H1 (cell line): ENCODE measurements at regions not wholly inside any gene's neighbourhood (a gene's known extent, or its start where the extent isn't known, plus 50 kb on each side); places are given as distances from the start of the nearest gene placed in this dataset.

Experiments
- CTCF ChIA-PET: fragments of 300-600 bp; sonication (Branson Sonifier 250); formaldehyde crosslinking; loops from one replicate; lab custom pipeline; 2021; ENCODE audit not compliant: partially characterized antibody; lab: Charles Lee
- POLR2A ChIA-PET: fragments of 300-600 bp; sonication (Branson Sonifier 250); formaldehyde crosslinking; loops from one replicate; lab custom pipeline; 2021; ENCODE audit warnings: inconsistent platforms; ENCODE audit not compliant: partially characterized antibody; lab: Charles Lee
- DNase-seq, 2 experiments: peaks; one replicate each; pipeline versions ENCODE4 v3.0.0 to v3.0.0-alpha.2; 2010 to 2022; ENCODE audit warnings: low spot score in 2 of 2, low read depth in 1 of 2, mixed read lengths in 1 of 2
- FAIRE-seq: peaks from 2 replicates; lab custom pipeline; 2011; peaks lifted over from hg19 to GRCh38; lab: Jason Lieb, UNC
- H2AFZ ChIP-seq: 2 replicates; pipeline ENCODE4 v1.8.1; 2012; ENCODE audit warnings: low read length, inconsistent platforms
- H2AK5ac ChIP-seq: 2 replicates; pipeline ENCODE4 v1.6.1; 2013; ENCODE audit warnings: low read depth, low read length
- H2BK120ac ChIP-seq: replicated peaks from 2 replicates; pipeline ENCODE3; 2013; ENCODE audit warnings: low read depth, low read length, inconsistent platforms
- H2BK12ac ChIP-seq: 2 replicates; pipeline ENCODE4 v1.6.1; 2013; ENCODE audit warnings: low read depth, low read length
- H2BK15ac ChIP-seq: 2 replicates; pipeline ENCODE4 v1.6.1; 2013; ENCODE audit warnings: low read length
- H2BK20ac ChIP-seq: 2 replicates; pipeline ENCODE4 v1.6.1; 2013; ENCODE audit warnings: low read length
- H2BK5ac ChIP-seq: 2 replicates; pipeline ENCODE4 v1.6.1; 2013; ENCODE audit warnings: low read depth, low read length
- H3K14ac ChIP-seq: 2 replicates; pipeline ENCODE4 v1.6.1; 2013; ENCODE audit warnings: inconsistent platforms; ENCODE audit not compliant: insufficient read length
- H3K18ac ChIP-seq: 2 replicates; pipeline ENCODE4 v1.6.1; 2013; ENCODE audit warnings: low read length; ENCODE audit errors: extremely low read depth
- H3K23ac ChIP-seq: 2 replicates; pipeline ENCODE4 v1.6.1; 2013; ENCODE audit warnings: inconsistent platforms; ENCODE audit not compliant: insufficient read length
- H3K23me2 ChIP-seq: 2 replicates; pipeline ENCODE4 v1.6.1; 2013; ENCODE audit warnings: low read depth, low read length
- H3K27ac ChIP-seq: 2 replicates; pipeline ENCODE4 v1.6.1; 2011; ENCODE audit warnings: low read depth, low read length, inconsistent platforms
- H3K27me3 ChIP-seq, 4 experiments: replicated peaks in 1 of 4; 1 replicate in 1 of 4; 2 replicates in 3 of 4; pipeline versions ENCODE4 v1.6.1 to v1.8.1; 2011 to 2013; ENCODE audit warnings: low read length in 3 of 4, mild to moderate bottlenecking in 3 of 4, inconsistent platforms in 2 of 4, mixed read lengths in 2 of 4, moderate library complexity in 1 of 4; ENCODE audit not compliant: control insufficient read depth in 3 of 4, insufficient read depth in 3 of 4; ENCODE audit errors: extremely low read depth in 1 of 4
- H3K36me3 ChIP-seq, 4 experiments: 2 replicates each; pipeline versions ENCODE4 v1.6.1 to v1.8.1; 2011 to 2013; ENCODE audit warnings: mild to moderate bottlenecking in 4 of 4, low read length in 3 of 4, moderate library complexity in 2 of 4, control low read depth in 1 of 4, inconsistent platforms in 1 of 4; ENCODE audit not compliant: insufficient read depth in 4 of 4, control insufficient read depth in 2 of 4
- H3K4ac ChIP-seq: replicated peaks from 2 replicates; pipeline ENCODE3; 2013; ENCODE audit warnings: low read length, low read depth, mixed read lengths, inconsistent platforms; ENCODE audit not compliant: insufficient read length
- H3K4me1 ChIP-seq, 4 experiments: replicated peaks in 1 of 4; 1 replicate in 1 of 4; 2 replicates in 3 of 4; pipeline versions ENCODE4 v1.6.1 to v1.8.1; 2011 to 2013; ENCODE audit warnings: low read length in 3 of 4, inconsistent platforms in 2 of 4, mixed read lengths in 1 of 4; ENCODE audit not compliant: insufficient read depth in 4 of 4, control insufficient read depth in 3 of 4
- H3K4me2 ChIP-seq, 2 experiments: 2 replicates each; pipeline versions ENCODE4 v1.6.1 to v1.8.1; 2011 to 2013; ENCODE audit warnings: low read depth in 2 of 2, low read length in 2 of 2, control low read depth in 1 of 2, inconsistent platforms in 1 of 2, mild to moderate bottlenecking in 1 of 2; ENCODE audit not compliant: insufficient read depth in 1 of 2
- H3K4me3 ChIP-seq, 4 experiments: fragments of 200-600, 300-600 bp in 1 of 4; sonication (generic), shearing (Covaris generic), sonication (Bioruptor Twin) in 1 of 4; 2 replicates each; pipeline versions ENCODE4 v1.5.1 to v1.8.1; 2011 to 2016; ENCODE audit warnings: low read length in 4 of 4, low read depth in 3 of 4, control low read depth in 2 of 4, inconsistent platforms in 2 of 4, mild to moderate bottlenecking in 2 of 4, mixed read lengths in 1 of 4, moderate library complexity in 1 of 4; ENCODE audit not compliant: insufficient read depth in 2 of 4; ENCODE audit errors: extremely low read depth in 1 of 4
- H3K56ac ChIP-seq: replicated peaks from 2 replicates; pipeline ENCODE3; 2013; ENCODE audit warnings: low read depth, mild to moderate bottlenecking, mixed read lengths, low read length, inconsistent platforms; ENCODE audit not compliant: insufficient read length
- H3K79me1 ChIP-seq: 2 replicates; pipeline ENCODE4 v1.6.1; 2013; ENCODE audit warnings: low read depth, low read length, control low read depth
- H3K79me2 ChIP-seq, 2 experiments: 2 replicates each; pipeline versions ENCODE4 v1.6.1 to v1.8.1; 2012 to 2013; ENCODE audit warnings: low read length in 2 of 2, mild to moderate bottlenecking in 2 of 2, inconsistent platforms in 1 of 2; ENCODE audit not compliant: insufficient read depth in 2 of 2, control insufficient read depth in 1 of 2
- H3K9ac ChIP-seq, 4 experiments: replicated peaks in 1 of 4; 1 replicate in 1 of 4; 2 replicates in 3 of 4; pipeline versions ENCODE4 v1.6.1 to v1.8.1; 2011 to 2013; ENCODE audit warnings: low read depth in 3 of 4, low read length in 3 of 4, control low read depth in 2 of 4, mild to moderate bottlenecking in 2 of 4, moderate library complexity in 2 of 4, inconsistent platforms in 1 of 4; ENCODE audit errors: extremely low read depth in 1 of 4
- H3K9me3 ChIP-seq, 2 experiments: 2 replicates each; pipeline versions ENCODE4 v1.6.1 to v1.8.1; 2012 to 2013; ENCODE audit warnings: mild to moderate bottlenecking in 2 of 2, moderate library complexity in 2 of 2, control low read depth in 1 of 2, inconsistent platforms in 1 of 2, low read depth in 1 of 2, low read length in 1 of 2, mixed read lengths in 1 of 2; ENCODE audit not compliant: insufficient read depth in 2 of 2
- H4K20me1 ChIP-seq, 2 experiments: replicated peaks in 1 of 2; 2 replicates each; pipeline versions ENCODE3 to v1.8.1; 2011 to 2013; ENCODE audit warnings: inconsistent platforms in 2 of 2, low read length in 2 of 2, mild to moderate bottlenecking in 1 of 2; ENCODE audit not compliant: insufficient read depth in 2 of 2, control insufficient read depth in 1 of 2
- H4K5ac ChIP-seq: 2 replicates; pipeline ENCODE4 v1.6.1; 2013; ENCODE audit warnings: low read length, low read depth, mixed read lengths, inconsistent platforms; ENCODE audit not compliant: insufficient read length
- H4K8ac ChIP-seq: 2 replicates; pipeline ENCODE4 v1.8.0; 2013; ENCODE audit warnings: mild to moderate bottlenecking, moderate library complexity, low read length, inconsistent platforms; ENCODE audit not compliant: insufficient read depth; ENCODE audit errors: extremely low read depth
- H4K91ac ChIP-seq: replicated peaks from 2 replicates; pipeline ENCODE3; 2013; ENCODE audit warnings: low read length, mixed read lengths, inconsistent platforms; ENCODE audit not compliant: insufficient read length
- CEBPB ChIP-seq: IDR thresholded peaks from 2 replicates; pipeline ENCODE4 v1.6.1; 2012; ENCODE audit warnings: low read depth, low read length
- JUN ChIP-seq: IDR thresholded peaks from 2 replicates; pipeline ENCODE4 v1.6.1; 2011; ENCODE audit warnings: low read depth, mild to moderate bottlenecking, improper control_type of control experiment, low read length
- SAP30 ChIP-seq: fragments of 300-600 bp; sonication (generic); IDR thresholded peaks from 2 replicates; pipeline ENCODE4 v1.7.1; 2012; ENCODE audit warnings: low read length, moderate library complexity, mild to moderate bottlenecking, inconsistent platforms; ENCODE audit not compliant: insufficient read depth, insufficient replicate concordance
- ZNF274 ChIP-seq: IDR thresholded peaks from 2 replicates; pipeline ENCODE4 v1.7.0; 2012; ENCODE audit warnings: low read length, borderline replicate concordance; ENCODE audit errors: extremely low read depth
- WGBS, 2 experiments: shearing (Covaris generic) in 1 of 2; methylation state at CpG; one replicate each; pipeline versions ENCODE4 v1.1.6 to v1.1.7; 2013 to 2015; ENCODE audit warnings: low lambda C conversion rate in 2 of 2, mixed read lengths in 2 of 2, inconsistent platforms in 1 of 2, low coverage in 1 of 2, missing lambda C conversion rate in 1 of 2; ENCODE audit not compliant: insufficient replicate concordance in 2 of 2, insufficient coverage in 1 of 2, insufficient read length in 1 of 2; ENCODE audit errors: extremely low coverage in 1 of 2, missing lambda C conversion rate in 1 of 2; 5-methylcytosine and 5-hydroxymethylcytosine counted together
- TF ChIP-seq, protein P1 (sequence below): IDR thresholded peaks from 2 replicates; pipeline ENCODE4 v1.6.1; 2012; ENCODE audit warnings: inconsistent platforms
- TF ChIP-seq, protein P2 (sequence below), 3 experiments: IDR thresholded peaks; 1 replicate in 2 of 3; 2 replicates in 1 of 3; pipeline versions ENCODE4 v1.5.1 to v1.6.1; 2011; ENCODE audit warnings: low read length in 3 of 3, mild to moderate bottlenecking in 3 of 3, inconsistent platforms in 2 of 3, low read depth in 1 of 3, moderate library complexity in 1 of 3; ENCODE audit not compliant: insufficient read depth in 1 of 3; ENCODE audit errors: control extremely low read depth in 1 of 3

GRCh38 chr1:29481031-29481430, 244.7 kb downstream of the PTPRU start:
- Histone ChIP-seq H3K23ac (no peak overlapping the region), H2BK12ac (peak overlapping the region; percentile 35; the same call in 1 of the 2 replicates), H3K27ac (no peak overlapping the region), H3K23me2 (no peaks in the 10 kb centered on the region; the same call in 1 of the 2 replicates), H3K9me3 (no peaks in the 10 kb centered on the region), H4K5ac (no peak overlapping the region), H2AFZ (no peak overlapping the region), H3K36me3 (no peaks in the 10 kb centered on the region), H3K56ac (no peak overlapping the region), H3K4ac (no peak overlapping the region), H4K20me1 (no peaks in the 10 kb centered on the region), H2AK5ac (no peak overlapping the region), H3K14ac (no peak overlapping the region), H3K18ac (no peak overlapping the region), H3K9ac (no peak overlapping the region), H3K4me1 (peaks cover 0 to 12% (median 4%) of the 10 kb centered on the region in 4 experiments; a peak in 3 of 7 replicates), H4K91ac (no peak overlapping the region), H3K27me3 (peaks cover 0 to 5% (median 0%) of the 10 kb centered on the region in 4 experiments; a peak in 2 of 7 replicates), H3K4me3 (no peak overlapping the region), H2BK120ac (no peak overlapping the region), H2BK20ac (no peak overlapping the region), H4K8ac (no peak overlapping the region), H3K79me1 (no peaks in the 10 kb centered on the region; the same call in 1 of the 2 replicates), H2BK5ac (no peak overlapping the region), H2BK15ac (no peak overlapping the region), H3K4me2 (no peak overlapping the region), H3K79me2 (no peaks in the 10 kb centered on the region)
- ChIA-PET CTCF (interaction anchor here (1.2 to 1.3 kb wide), 2 partner anchors 9 to 222 kb away, joined by 4 to 5 read pairs; no protein-coding TSS in a partner anchor), POLR2A (interaction anchor here (1.2 kb wide), 1 partner anchor 9 kb away, joined by 3 read pairs; no protein-coding TSS in a partner anchor)
- DNase-seq (no peak), FAIRE-seq (no peak)
- 77% methylated on average over 5 of the region's 5 CpGs; no CpG with 5 or more reads in 1 of the 2 experiments for WGBS, 2 experiments
- TF ChIP-seq SAP30: no peak
- TF ChIP-seq ZNF274: no peak
- TF ChIP-seq, protein P1, sequence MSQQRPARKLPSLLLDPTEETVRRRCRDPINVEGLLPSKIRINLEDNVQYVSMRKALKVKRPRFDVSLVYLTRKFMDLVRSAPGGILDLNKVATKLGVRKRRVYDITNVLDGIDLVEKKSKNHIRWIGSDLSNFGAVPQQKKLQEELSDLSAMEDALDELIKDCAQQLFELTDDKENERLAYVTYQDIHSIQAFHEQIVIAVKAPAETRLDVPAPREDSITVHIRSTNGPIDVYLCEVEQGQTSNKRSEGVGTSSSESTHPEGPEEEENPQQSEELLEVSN: no peak
- no peak for TF ChIP-seq CEBPB
- TF ChIP-seq, protein P2, sequence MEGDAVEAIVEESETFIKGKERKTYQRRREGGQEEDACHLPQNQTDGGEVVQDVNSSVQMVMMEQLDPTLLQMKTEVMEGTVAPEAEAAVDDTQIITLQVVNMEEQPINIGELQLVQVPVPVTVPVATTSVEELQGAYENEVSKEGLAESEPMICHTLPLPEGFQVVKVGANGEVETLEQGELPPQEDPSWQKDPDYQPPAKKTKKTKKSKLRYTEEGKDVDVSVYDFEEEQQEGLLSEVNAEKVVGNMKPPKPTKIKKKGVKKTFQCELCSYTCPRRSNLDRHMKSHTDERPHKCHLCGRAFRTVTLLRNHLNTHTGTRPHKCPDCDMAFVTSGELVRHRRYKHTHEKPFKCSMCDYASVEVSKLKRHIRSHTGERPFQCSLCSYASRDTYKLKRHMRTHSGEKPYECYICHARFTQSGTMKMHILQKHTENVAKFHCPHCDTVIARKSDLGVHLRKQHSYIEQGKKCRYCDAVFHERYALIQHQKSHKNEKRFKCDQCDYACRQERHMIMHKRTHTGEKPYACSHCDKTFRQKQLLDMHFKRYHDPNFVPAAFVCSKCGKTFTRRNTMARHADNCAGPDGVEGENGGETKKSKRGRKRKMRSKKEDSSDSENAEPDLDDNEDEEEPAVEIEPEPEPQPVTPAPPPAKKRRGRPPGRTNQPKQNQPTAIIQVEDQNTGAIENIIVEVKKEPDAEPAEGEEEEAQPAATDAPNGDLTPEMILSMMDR (IDR thresholded peaks at IDR 0.05; ENCODE audit: control extremely low read depth in 1 of 3, insufficient read depth in 1 of 3, low read depth in 1 of 3, low read length in 3 of 3): no peak
- no peak for TF ChIP-seq JUN
